GM18861 (cell line): ENCODE measurements at regions not wholly inside any gene's neighbourhood (a gene's known extent, or its start where the extent isn't known, plus 50 kb on each side); places are given as distances from the start of the nearest gene placed in this dataset.

Source experiments
- ATAC-seq: cut with Tn5 transposase; IDR thresholded peaks from one replicate; pipeline ENCODE4 v1.9.1; 2021; ENCODE audit not compliant: unreplicated experiment

DNA sequence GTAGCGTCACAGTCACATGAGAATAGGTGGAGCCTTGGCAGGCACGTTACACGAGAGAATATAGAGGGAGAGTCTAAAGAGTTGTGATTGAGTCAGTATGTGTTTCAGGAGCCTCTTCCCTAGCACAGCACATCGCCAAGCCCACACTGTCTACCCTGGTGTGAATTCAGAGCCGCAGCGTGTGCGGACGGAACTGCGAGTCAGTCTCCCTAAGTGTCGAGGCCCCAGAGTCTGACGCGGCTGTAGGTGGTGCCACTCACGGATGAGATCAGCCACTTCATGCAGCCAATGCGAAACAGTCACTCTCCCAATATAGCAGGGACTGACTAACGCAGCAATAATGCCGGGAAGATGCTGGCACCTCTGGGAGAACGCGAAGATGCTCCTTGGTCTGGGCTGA lies 587.3 kb upstream of the ID2 start:
- ATAC-seq, result no peak

DNA sequence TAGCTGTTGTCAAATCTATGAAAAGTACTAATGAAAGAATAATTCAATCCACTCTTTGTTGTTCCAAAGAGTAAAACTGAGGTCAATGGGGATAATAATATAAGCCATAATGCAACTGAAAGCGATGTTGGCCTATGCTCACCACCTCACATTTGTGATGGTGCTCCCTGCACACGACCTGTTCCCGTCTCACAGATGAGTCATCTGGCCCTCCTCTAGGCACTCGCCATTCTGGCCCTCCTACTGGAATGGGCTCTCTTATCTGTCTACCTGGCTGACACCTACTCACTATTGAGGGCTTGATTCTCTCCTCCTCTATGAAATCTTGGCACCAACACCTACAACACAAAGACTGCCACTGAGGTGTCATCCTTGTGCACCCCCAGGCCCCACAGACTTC lies 585.9 kb upstream of the ID2 start:
- no peak for ATAC-seq

DNA sequence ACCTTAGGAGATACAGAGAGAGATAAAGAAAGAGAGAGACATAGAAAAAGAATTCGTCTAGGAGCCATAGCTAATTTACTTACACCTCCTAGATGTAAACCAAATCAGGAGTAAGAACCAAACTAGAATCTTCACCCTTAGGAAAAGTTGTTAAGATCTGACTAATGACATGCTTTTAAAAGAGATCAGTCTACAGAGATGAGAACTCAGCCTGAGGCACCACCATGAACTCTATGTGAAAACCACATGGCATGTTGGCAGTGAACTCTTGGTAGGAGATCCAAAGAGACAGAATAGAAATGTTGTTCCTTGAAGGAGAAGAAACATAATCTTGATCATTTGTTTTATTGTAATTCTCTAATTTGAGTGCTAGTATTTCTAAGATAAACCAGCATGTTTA lies 585.4 kb upstream of the ID2 start:
- ATAC-seq, result no peak

DNA sequence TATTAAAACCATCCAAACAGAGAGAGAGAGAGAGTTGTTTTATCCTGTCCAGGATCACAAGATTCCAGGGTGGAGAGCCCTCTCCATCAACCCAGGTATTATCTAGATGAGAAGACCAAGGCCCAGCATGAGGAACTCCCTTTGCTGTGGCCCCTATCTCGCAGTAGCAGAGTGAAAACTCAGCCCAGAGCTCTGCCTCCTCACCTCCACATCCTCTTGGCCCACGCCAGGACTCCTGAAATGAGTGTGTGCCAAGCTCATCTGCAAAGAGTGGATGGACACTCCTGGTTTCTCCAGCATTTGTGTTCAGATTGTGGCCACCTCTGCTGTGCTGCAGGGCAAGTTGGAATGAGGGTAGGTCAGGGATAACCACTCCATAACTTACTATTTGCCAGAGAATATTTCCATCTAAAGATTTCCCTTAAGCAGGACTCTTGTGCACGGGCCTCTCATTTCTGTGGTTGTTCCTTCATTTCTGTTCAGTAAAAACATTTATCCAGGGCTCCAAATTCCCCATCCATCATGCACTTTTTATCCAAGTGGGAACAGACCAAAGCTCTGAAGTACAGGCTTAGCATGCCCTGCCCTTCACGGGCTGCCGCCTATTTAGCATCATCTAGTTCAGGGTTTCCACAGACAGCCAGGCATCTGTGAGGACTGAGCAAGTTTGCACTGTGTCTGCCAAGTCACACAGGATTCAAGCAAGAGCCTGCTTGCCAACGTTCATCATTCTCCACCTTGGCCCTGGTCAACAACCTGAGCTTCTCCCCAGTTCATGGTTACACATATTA lies 583.2 kb upstream of the ID2 start:
- no peak for ATAC-seq

DNA sequence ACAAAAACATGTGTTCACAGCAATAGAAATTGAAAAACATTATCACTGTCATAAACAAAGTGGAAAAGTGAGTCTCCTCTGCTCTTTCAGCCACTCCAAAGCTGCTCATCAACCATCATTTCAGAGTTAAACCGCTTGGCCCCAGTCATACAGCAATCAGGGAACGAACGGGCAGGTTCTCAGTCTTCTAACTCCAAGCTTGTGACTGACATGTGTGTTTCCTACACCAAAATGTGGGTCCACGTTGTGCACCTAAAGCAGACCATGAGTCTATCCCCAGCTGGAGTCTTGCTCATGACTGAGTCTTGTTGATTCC lies 582.6 kb upstream of the ID2 start:
- no peak for ATAC-seq

DNA sequence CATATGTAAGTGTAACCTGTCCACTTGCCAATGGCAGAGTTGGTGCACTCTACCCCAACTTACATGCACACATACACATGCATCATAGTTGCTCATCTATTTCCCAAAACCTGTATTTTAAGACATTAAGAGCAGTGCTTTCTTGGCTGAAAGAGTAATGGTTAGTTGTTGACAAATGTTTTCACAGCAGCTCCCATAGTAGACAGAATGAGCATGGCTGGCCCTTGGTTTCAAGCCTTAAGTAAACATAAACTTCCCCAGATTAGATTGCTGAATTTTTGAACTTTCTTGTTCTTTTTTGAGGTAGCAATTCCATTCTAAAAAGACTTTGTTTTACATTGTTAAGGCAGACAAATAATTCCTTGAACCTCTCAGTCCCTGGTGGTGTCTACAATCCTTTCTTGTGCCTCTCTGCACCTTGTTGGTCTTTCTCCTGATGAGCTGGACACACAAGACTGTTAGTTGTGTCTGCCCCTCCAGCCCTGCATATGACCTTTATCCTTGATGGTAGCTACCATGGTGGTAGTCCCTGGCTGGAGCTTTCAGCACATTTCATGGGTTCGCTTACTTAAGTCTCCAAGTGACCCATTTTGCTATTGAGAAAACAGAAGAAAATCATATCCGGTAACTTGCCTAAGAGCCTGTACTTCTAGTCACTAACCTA lies 580.1 kb upstream of the ID2 start:
- no peak for ATAC-seq

DNA sequence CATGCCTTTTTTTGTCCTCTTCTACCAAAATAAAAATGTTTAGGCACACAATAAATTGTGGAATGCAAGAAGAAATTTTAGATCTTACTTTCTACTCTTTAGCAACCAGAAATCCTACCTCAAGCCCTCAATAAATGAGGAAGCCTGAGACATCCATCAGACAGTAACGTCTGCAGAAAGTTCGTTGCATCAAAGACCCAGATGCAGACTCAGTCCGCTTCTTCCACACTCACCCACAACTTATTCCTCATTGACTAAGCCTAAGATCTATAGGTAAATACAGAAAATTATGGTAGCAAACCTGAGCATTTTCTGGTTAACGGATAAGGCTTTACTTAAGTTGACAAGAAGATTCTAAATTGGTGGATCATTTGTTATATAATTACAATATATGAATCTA lies 579.4 kb upstream of the ID2 start:
- no peak for ATAC-seq

DNA sequence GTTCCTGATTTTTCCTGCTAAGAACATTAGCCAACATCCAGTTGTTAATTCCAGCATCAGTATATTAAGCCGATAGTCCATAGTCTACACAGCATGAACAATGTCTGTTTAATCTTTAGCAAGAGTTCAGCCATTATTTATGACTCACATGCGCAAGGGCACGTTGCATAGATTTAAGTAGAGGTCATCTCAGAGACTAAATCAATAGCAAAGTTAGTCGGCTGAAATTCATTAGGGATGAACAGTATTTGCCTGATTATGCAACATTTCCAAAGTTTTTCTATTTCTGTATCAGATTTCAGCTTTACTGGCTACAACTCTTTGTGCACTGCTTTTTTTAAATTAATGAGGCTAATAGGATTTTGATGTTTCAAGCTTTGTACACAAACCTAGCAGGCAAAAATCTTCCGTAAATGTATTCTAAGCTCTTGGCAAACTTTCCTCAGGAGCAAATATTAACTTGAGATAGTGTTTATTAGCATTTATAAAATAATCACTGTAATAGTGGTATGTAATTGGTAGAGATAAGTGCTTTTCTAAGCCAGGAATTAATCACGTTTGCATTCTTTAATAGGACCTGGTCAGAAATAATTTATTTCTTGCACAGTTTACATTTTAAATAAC lies 578.7 kb upstream of the ID2 start:
- ATAC-seq, result no peak

DNA sequence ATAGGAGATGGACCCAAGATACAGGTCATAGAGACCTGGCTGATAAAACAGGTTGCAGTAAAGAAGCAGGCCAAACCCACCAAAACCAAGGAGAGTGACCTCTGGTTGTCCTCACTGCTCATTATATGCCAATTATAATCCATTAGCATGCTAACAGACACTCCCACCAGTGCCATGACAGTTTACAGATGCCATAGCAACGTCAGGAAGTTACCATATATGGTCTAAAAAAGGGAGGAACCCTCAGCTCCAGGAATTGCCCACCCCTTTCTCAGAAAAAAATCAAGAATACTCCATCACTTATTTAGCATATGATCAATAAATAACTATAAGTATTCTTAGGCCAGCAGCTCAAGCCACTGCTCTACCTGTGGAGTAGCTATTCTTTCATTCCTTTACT lies 574.7 kb upstream of the ID2 start:
- ATAC-seq, result no peak

DNA sequence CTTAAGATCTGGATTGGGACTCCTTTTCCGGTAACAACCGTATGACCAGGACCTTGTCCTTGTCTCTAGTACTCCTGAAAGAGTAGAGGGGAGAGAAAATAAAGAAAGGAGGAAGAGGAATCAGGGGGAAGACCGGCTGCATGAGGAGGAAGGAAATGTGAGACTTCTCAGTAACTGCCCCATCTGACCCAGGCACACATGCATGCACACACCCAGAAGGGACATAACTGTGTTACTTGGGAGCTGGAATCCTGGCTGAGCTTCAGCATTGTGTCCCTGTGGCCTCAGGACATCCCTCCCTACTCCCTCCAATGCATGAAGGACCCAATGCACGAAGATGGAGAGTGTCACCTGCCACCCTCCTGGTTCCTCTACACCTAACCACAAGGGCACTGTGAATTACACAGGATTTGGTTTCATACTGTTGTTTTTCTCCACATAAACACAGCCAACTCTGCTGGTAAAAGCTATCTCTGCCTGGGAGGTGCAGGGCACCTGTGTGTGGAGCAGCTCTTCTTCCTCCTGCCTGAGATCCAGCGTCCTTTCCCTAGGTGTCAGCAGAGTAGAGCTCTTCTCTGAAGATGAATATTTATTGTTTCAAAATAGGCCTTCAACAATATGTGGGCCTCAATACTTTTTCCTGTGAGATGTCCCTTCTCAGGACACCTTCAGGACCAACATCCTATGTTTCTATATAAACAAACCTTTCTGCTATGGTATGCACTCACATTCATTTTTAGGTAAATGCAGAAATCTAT lies 574.1 kb upstream of the ID2 start:
- ATAC-seq, result no peak

DNA sequence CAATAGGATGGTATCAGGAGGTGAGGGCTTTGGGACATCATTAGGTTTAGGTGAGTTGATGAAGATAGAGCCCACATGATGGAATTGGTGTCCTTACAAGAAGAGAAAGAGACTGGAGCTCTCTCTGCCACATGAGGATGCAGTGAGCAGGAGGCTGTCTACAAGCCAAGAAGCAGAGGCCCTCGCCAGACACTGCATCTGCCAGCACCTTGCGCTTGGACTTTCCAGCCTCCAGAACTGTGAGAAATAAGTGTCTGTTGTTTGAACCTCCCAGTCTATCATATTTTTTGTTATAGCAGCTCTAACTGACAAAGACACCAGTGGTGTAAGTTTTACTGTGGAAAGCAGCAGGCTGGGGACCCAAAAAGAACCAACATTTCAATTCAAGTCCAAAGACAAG lies 571.1 kb upstream of the ID2 start:
- no peak for ATAC-seq

DNA sequence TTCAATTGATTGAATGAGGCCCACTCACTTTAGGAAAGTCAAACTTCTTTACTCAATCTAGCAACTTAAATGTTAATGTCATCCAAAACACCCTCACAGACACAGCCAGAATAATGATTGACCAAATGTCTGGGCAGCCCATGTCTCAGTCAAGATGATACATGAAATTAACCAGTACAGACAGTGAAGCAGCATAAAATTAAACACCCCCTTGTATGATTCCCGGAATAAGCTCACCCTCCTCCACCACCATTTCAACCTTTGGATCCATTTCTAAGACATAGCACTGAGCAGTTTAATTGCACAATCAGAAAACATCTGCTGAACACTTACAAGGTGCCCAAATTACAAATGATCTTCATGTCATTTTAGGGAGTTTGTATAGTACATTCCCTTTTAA lies 570.7 kb upstream of the ID2 start:
- no peak for ATAC-seq

DNA sequence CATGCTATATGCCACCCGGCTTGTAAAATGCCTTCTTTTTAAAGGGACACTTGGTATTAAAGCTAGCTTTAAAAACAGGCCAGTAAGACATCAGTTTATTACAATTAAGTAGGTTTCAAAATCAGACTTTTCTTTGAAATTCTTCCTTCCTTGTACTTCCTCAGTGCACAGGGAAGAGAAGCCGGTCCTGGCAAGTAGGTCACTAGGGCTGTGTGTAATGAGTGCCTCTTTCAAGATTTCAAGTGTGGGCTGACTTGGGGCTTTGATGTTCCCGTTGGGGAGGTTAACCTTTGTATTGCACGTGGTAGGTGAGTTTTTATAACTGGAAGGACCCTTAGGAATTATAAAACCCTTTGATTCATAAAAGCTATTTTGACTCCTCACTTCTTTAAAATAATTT lies 566.4 kb upstream of the ID2 start:
- no peak for ATAC-seq

DNA sequence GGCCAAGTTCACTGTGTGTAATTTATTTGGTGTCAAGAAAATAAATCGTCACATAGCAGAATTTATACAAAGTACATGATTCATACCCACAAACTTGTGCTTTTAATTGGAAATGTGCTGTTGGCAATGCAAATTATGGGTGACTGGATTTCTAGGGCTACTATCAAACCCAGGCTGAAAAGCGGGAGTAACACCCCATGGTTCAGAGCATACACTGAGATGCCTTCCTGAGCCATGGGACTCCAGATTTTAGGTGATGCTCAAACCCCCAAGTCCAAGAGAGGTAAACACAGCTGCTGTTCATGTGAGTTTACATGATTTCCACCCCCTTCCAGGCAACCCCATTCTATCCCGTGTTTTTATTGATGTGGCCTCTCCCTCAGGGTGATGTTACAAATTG lies 565.9 kb upstream of the ID2 start:
- no peak for ATAC-seq

DNA sequence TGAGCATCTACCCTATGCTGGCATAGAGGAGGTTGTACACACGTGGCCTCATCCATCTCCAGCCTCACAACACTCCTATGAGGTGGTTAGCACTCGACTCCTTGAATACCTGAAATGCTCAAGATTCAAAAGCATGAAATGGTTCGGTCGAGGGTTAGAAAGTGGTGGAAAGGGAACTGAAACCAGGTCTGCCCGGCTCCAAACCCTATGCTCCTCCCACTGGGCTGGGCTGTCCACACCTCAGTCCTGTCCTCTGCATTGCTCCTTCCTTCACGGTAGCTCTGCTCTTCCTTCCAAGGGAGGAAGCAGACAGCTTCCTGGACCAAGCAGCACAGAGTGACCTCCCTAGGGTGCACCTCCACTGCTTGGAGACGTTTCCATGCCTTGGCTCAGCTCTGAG lies 565.2 kb upstream of the ID2 start:
- peak; percentile 88 for ATAC-seq

DNA sequence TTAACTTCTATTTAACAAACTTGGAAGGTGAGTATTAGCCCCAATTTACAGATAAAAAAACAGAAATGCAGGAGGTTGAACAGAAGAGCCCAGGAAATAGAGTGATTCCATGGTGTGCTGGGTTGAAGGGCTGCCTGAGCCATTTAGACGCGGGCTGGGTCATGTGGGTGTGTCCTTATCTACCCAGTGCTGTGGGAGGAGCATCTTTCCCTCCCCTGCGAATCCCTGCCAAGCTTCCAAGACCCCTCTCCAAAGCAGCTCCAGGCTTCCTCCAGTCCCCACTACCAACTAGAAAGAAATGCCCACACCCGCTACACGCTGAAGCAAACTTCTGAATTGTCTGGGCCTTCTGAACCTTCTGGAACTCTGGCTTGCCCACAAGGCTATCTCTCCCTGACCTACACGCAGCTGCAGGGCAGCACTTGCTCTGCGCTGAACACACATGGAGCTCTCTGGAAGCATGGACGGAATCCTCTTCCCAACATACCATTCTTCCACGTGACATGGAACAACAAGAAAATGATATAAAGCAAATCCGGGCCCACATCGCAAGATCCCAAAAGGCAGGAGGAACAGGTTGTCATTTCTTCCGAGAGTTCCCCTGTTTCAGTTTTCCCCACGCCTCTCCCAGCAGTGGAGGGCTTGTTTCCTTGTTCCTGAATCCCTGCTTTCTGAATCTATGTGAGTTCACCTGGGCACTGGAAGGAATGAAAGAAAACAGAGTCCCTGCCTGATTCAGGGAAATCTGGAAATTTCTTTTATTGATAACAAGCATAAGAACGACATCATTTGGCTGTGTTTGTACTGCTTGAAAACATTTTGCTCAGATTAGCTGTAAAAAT lies 562.7 kb upstream of the ID2 start:
- ATAC-seq, result no peak

DNA sequence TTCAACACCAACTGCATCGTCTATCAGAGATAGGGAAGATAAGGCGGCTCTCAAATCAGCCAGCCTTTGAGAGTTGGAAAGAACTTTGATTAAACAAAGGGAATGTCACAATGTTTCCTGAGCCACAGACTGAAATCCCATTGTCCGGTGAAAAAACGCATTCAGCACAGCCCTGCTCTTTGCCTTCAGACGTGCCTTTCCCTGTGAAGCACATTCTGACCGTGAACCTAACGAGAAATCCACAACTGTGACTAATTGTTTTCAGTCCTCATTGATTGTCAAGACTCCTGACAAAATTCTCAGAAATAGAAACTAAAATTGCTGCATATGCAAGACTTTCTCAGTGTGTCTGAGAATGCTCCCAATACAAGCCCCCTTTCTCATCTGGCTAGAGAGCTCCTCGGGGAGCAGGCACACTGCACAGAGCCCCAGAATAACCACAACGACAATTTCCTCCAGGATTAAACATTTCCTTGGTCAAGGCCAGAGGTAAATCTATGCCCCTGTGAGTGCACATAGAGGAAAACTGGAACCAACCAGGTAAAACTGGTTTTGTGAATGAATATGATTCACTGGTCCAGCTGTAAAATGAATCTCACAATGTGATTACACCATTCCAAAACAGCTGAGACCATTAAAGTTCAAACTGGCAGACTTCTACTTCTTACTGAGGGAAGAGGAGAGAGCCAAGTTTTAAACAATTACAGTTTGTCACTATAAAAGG lies 561.9 kb upstream of the ID2 start:
- no peak for ATAC-seq

DNA sequence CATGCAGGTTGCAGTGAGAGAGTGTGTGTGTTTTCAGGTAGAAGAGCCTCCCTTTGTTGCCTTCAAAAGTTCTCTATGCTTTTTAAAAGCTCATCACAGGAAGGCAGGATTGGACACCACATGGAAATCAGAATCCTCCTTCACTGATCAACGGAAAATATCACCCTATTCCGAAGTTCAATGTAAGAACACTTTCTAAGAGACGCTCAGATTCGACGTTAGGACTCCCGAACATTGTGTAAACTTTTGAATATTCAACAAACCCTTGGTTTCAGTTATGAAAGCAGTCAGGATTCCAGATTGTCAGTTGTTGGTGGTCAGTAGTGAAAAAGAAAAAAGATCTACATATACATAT lies 561.4 kb upstream of the ID2 start:
- no peak for ATAC-seq

DNA sequence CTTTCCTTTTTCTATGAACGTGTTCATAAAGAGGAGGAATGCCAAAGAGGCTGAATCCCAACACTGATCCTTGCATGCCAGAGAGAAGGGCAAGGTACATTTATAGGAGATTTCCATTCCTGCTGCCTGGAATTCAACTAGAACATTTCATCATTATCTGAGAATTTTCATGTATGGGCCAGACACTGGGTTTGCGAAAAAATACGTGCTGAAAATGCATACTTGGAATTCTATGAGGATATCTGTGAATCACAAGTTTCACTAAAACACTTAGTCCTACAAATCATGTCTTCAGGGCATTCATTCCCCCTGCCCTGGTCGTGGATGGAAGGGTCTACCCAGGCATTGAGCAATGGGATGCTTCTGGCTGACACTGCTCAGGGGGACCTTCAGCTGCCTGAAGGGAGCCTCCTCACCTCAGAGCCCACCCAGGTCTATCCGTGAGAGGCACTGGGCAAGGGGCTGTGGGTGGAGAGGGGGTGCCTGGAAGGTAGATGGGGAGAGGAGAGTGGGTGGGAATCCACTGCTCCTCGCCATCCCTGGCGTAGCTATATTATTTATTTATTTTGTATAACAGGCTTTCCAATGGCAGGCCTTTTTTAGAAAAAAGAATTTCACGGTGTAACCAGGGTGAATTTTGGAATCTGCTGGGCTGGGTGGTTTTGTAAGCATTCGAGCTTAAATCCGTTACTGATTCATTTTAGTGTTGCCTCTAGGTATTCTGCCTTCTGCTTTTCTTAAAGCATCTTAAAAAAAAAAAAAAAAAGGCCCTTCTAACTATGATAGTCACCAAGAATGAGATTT lies 560.6 kb upstream of the ID2 start:
- no peak for ATAC-seq
